ENCODE measurements at regions not wholly inside any gene's neighbourhood (a gene's known extent, or its start where the extent isn't known, plus 50 kb on each side); places are given as distances from the start of the nearest gene placed in this dataset.

DNA sequence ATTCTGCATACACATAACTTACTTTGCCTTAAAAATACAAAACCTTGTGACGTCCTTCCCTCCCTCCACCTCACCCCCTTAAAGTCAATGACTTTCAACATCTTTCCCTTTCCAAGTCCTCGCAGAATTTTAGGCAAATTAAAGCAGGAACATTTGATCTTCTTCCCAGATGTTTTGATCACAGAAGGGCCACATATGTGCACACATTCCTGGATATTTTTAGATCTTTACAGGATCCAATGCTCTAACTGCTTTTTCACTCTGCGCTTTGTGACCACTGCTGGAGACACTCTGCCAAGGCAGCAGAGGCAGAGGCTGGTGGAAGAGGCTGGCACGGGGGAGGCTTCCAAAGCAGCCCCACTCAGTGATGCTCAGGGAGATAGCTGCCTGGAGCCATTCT lies 130.7 kb downstream of the SEC61B start:
- Histone ChIP-seq H3K4me1 (peaks cover 2% of the 10 kb centered on the region), H3K9me3 (no peaks in the 10 kb centered on the region), H3K27me3 (no peaks in the 10 kb centered on the region), H3K4me3 (ENCODE audit: low read depth, low read length) (no peak overlapping the region), H3K36me3 (no peaks in the 10 kb centered on the region)
- TF ChIP-seq, protein P1, sequence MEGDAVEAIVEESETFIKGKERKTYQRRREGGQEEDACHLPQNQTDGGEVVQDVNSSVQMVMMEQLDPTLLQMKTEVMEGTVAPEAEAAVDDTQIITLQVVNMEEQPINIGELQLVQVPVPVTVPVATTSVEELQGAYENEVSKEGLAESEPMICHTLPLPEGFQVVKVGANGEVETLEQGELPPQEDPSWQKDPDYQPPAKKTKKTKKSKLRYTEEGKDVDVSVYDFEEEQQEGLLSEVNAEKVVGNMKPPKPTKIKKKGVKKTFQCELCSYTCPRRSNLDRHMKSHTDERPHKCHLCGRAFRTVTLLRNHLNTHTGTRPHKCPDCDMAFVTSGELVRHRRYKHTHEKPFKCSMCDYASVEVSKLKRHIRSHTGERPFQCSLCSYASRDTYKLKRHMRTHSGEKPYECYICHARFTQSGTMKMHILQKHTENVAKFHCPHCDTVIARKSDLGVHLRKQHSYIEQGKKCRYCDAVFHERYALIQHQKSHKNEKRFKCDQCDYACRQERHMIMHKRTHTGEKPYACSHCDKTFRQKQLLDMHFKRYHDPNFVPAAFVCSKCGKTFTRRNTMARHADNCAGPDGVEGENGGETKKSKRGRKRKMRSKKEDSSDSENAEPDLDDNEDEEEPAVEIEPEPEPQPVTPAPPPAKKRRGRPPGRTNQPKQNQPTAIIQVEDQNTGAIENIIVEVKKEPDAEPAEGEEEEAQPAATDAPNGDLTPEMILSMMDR (IDR thresholded peaks at IDR 0.05; ENCODE audit: low read depth, low read length) = no peak
- DNase-seq = no peak

DNA sequence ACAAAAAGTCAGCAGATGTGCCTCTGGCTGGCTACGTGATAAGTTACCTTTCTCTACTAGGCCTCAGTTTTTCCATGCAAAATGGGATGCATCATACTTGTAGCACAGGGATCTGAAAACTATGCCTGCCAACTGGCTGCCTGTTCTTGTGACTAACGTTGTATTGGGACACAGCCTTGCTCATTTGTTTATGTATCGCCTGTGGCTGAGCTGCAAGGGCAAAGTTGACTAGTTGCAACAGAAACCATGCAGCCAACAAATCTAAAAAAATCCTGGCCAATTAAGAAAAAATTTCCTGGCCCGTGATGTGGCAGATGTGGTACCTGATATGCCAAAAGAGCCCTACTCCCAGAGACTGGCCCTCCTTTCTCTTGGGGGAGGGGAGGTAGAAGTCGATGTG lies 131.3 kb downstream of the SEC61B start:
- TF ChIP-seq, protein P1 (IDR thresholded peaks at IDR 0.05; ENCODE audit: low read depth, low read length) = no peak
- Histone ChIP-seq H3K4me1 (peaks cover 6% of the 10 kb centered on the region), H3K36me3 (no peaks in the 10 kb centered on the region), H3K4me3 (ENCODE audit: low read depth, low read length) (no peak overlapping the region), H3K9me3 (no peaks in the 10 kb centered on the region), H3K27me3 (no peaks in the 10 kb centered on the region)
- DNase-seq = no peak

DNA sequence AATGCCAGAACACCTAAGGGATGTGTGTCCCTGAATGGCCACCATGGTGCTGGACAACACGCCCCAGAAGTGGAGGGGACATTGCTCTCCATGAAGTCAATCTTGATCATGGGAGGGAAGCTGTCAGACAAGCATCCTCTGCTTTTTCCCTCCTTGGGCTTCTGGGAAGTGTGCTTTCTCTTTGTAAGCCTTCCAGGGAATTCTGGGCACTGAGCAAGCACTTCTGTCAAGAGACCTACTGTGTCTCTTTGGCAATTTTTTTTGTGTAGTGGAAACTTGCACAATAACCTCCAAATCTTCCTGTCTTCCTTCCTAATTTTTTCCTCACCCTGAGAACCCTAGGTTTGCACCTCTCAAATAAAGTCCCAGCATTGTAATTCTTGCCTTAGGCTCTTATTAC lies 132.0 kb downstream of the SEC61B start:
- DNase-seq = no peak
- Histone ChIP-seq H3K27me3 (no peaks in the 10 kb centered on the region), H3K36me3 (no peaks in the 10 kb centered on the region), H3K9me3 (no peaks in the 10 kb centered on the region), H3K4me1 (peaks cover 7% of the 10 kb centered on the region), H3K4me3 (ENCODE audit: low read depth, low read length) (no peak overlapping the region)
- TF ChIP-seq, protein P1 (IDR thresholded peaks at IDR 0.05; ENCODE audit: low read depth, low read length) = no peak

DNA sequence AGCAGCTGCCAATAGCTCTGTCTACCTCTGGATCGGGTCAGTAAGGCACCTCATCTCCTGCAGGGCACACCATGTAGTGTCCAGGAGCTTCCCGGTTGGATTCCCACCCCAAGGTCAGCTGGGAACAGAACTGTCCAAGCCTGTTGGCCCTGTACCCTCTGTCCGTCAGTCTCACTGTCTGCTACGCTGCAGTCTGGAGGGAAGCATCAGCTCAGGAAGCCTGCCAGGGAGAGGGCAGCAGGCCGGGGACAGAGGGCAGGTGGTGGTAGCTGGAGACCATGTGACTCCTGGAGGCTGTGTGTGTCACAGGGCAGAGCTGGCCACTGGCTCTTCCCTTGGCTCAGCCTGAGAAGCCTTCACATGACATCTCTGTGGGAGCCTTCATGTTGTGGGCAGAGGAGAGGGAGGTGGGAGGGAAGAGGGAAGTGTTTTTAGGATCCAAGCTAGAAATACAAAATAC lies 134.5 kb downstream of the SEC61B start:
- Histone ChIP-seq H3K4me3 (ENCODE audit: low read depth, low read length) (no peak overlapping the region), H3K36me3 (no peaks in the 10 kb centered on the region), H3K27me3 (no peaks in the 10 kb centered on the region), H3K9me3 (no peaks in the 10 kb centered on the region), H3K4me1 (peaks cover 7% of the 10 kb centered on the region)
- no peak for DNase-seq
- TF ChIP-seq, protein P1 (IDR thresholded peaks at IDR 0.05; ENCODE audit: low read depth, low read length) = no peak

DNA sequence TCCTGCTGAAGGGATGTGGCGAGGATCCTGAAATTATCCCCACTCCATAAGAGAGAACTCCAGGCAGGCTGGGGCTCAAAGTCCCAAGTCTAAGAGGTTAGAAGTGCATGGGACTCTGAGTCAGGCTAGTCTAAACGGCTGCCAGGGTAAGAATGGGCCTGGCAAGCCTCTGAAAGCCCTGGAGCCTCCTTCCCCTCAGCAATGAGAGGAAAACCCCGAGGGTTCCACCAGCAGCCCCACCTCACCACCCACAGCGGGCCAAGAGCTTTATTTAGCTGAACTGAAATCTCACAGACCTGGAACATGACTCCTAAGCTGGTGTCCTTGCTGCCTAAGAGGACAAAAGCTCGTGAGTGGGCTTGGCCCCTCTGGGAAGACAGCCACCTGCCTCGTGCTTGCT lies 135.5 kb downstream of the SEC61B start:
- Histone ChIP-seq H3K9me3 (no peaks in the 10 kb centered on the region), H3K4me3 (ENCODE audit: low read depth, low read length) (no peak overlapping the region), H3K27me3 (no peaks in the 10 kb centered on the region), H3K36me3 (no peaks in the 10 kb centered on the region), H3K4me1 (peaks cover 7% of the 10 kb centered on the region)
- TF ChIP-seq, protein P1 (IDR thresholded peaks at IDR 0.05; ENCODE audit: low read depth, low read length) = no peak
- no peak for DNase-seq

DNA sequence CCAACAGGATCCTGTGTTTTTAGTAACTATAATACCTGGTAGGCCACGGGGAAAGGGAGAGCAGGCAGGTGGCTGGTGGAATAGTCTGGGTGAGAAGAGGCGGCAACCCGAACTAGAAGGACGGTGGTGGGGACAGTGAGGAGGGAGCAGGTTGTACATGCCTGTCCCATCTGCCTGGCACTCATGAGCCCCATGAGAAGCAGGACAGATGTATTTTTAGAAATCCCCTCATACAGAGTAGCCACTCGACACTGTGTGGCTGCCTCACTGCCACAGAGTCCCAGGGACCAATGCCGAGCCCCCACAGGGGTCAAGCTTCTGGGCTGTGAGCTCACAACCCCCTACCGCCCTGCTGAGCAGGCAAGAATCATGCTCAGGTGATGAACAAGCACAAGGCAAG lies 136.6 kb downstream of the SEC61B start:
- Histone ChIP-seq H3K4me1 (peaks cover 7% of the 10 kb centered on the region), H3K36me3 (no peaks in the 10 kb centered on the region)
- TF ChIP-seq, protein P1 (IDR thresholded peaks at IDR 0.05; ENCODE audit: low read depth, low read length) = no peak

More for the DNA sequence above, 136.6 kb downstream of the SEC61B start:
- Histone ChIP-seq H3K4me3 (ENCODE audit: low read depth, low read length) (no peak overlapping the region), H3K9me3 (no peaks in the 10 kb centered on the region), H3K27me3 (no peaks in the 10 kb centered on the region)
- DNase-seq = no peak

Data from BE2C (cell line).